Left colon (tissue), 2 donors: ENCODE measurements at regions not wholly inside any gene's neighbourhood (a gene's known extent, or its start where the extent isn't known, plus 50 kb on each side); places are given as distances from the start of the nearest gene placed in this dataset.
"Not testable (repeated sequence)": the region's sequence is repeated elsewhere in the genome, so short reads cannot be mapped to it uniquely, and the experiment has no call there.

ENCODE experiments used
- ATAC-seq: fragments of 200-7000 bp; cut with Tn5 transposase; one replicate; pipeline ENCODE4 v1.9.1; 2020; ENCODE audit warnings: mild to moderate bottlenecking, moderate library complexity
- DNase-seq, 2 donors: peaks; one replicate each; pipeline ENCODE4 v3.0.0-alpha.2; 2020
- intact Hi-C, 2 donors: fragments of 100-400 bp; cut with DNase I in 1 of 2; cut with micrococcal nuclease in 1 of 2; formaldehyde crosslinking; loops; one replicate each; pipeline versions ENCODE4 v1.11.2 to v1.14.0; 2022; cut with DNase I, micrococcal nuclease
- donor health status: DM: no; HTN: no; CAD: no.
- donor health status: DM: yes; HTN: yes; CAD: no.

DNA sequence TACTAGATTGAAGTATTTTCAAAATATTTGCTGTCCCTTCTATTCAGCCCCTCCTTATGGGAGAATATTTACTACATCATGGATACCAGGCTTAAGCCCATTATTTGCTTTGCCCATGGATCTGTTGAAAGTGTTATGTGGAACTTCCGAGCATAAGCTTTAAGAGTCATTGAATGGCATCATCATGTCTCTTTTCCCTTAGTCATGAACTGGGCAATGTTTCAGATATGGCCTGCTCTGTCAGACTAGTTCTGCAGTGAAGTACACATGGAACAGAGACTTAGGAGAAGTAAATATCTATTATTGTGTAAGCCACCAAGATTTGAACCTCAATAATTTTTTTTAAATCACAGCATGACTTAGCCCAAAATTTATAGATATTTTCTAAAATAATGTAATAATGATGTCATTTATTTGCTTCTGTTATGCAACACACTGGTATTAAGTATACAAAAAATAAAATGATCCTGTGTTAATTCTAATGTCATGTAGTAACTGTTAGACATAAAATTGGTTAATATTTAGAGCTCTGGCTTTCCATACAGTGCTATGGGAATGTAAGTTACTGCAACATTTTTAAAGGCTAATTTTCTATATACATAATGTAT lies 1097.3 kb downstream of the SLC16A7 start:
- DNase-seq = no peak
- intact Hi-C loops = no loop called here
- no peak for ATAC-seq

- intact Hi-C loops = no loop called here
- DNase-seq = no peak
- no peak for ATAC-seq
Measured at GRCh38 chr12:60704171-60704914, 1108.5 kb downstream of the SLC16A7 start.

DNA sequence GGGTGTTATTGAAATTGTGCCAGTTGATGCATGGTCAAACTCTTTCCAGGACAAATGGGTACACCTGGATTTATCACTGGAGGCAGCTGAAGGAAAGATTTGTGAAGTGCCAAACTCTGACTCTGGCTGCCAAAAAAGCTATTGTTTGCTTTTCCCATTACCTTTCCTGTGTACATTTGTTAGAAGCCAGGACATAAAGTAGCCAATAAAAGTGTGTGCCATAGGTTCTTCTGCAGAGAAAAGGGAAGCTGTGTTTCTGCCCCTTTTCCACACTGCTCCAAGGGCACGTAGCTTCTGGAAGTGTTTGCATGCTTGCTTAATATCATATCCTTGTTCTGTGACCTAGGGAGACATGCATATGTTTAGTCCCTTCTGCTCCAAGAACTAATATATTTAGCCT lies 1114.4 kb downstream of the SLC16A7 start:
- DNase-seq (no peak), ATAC-seq (no peak)
- intact Hi-C loops = no loop called here

DNA sequence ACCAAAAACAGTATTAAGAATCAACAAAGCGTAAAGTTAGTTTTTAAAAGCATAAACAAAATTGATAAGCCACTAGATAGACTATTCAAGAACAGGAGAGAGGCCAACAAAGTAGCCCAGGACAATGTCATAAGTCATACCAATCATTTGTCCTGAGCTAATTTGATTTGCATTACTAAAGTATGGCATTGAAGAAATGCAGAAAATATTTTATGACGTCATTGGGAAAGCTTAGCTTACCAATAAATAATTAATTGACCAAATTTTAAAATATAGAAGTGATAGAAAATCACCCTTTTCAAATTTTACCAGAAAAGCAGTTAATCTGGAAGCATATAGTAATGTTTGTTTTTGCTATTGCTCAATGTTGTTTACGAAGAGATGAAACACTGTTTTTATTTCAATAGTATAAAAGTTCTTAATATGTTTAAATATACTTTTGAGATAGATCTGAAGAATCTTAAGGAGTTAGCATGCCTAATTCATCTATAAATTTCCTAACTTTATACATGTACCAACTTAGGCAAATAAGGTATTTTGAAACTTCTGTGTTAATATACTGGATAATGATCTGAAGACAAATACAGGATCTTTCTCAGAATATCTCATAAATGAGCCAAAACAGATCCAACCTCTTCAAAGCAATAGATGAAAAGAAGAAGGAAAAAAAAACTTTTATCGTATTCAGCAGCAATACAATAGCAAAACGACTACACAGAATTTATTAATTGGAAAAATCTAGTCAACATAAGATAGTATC lies 1118.5 kb downstream of the SLC16A7 start:
- intact Hi-C loops = no loop called here

DNA sequence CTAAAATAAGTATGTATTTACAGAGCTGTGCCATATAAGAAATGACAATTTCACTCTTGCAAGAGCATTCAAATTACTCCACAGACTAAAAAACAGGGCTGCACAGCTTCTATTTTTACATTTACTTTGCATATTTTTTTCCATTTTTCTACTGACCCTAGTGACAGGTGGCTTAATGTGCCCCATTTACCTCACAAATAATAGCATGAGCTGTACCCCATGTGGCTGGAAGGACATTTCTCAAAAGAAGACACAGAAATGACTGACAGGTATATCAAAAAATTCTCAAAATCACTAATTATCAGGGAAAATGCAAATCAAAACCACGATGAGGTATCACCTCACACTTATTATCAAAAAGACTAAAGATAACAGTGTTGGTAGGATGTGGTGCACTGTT lies 1128.6 kb downstream of the SLC16A7 start:
- DNase-seq (no peak), ATAC-seq (no peak)
- intact Hi-C loops = no loop called here

More for the DNA sequence above, 1118.5 kb downstream of the SLC16A7 start:
- DNase-seq = no peak
- ATAC-seq = no peak

DNA sequence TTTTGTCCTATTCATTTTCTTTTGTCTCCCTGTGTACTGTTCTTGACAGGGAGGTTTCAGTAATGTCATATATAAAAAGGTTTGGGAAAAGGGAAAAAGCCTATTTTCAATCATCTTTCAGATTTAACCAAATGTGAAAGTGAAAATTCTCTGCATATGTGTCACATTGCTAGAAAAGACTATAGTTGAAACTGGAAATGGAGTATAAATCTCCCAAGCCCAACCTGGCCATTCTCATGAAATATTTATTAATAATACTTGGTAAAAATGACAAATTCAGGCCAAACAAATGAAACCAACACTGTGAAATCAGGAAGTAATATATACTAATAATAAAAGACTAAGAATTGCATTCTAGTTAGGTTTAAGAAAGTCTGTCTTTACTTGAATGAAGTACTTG lies 1129.2 kb downstream of the SLC16A7 start:
- ATAC-seq (no peak), DNase-seq (no peak)
- intact Hi-C loops = no loop called here

- no peak for DNase-seq
- intact Hi-C loops = no loop called here
- no peak for ATAC-seq
Measured at GRCh38 chr12:60752589-60752988, 1156.8 kb downstream of the SLC16A7 start.

- DNase-seq (no peak), ATAC-seq (no peak)
- intact Hi-C loops = no loop called here
Measured at GRCh38 chr12:60758224-60758623, 1162.4 kb downstream of the SLC16A7 start.

DNA sequence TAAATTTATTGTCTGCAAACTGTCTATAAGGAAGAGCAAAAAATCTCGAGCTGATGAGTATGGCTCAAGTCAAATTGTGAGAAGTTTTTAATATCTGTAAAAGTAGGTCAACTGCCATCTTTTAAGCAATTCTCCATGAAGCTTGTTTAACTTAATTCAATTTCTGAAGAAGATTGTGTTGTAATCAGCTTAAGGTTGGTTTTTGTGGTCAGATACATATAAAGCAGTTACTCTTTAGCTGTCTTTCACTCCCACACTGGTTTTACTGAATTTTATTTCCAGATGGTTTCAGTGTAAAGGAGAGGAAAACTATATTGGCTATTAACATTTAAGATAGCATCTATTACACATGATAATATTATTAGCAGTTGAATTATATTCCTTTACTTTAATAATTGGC lies 1165.1 kb downstream of the SLC16A7 start:
- no peak for DNase-seq
- no peak for ATAC-seq
- intact Hi-C loops = no loop called here

- ATAC-seq = not testable (repeated sequence)
Measured at GRCh38 chr12:60801166-60801565, 1205.3 kb downstream of the SLC16A7 start.

GRCh38 chr12:60803147-60803546 lies 1207.3 kb downstream of the SLC16A7 start:
- no peak for DNase-seq
- intact Hi-C loops = no loop called here
- no peak for ATAC-seq

More at GRCh38 chr12:60801166-60801565, 1205.3 kb downstream of the SLC16A7 start:
- DNase-seq, intact Hi-C loops: not testable (repeated sequence)

DNA sequence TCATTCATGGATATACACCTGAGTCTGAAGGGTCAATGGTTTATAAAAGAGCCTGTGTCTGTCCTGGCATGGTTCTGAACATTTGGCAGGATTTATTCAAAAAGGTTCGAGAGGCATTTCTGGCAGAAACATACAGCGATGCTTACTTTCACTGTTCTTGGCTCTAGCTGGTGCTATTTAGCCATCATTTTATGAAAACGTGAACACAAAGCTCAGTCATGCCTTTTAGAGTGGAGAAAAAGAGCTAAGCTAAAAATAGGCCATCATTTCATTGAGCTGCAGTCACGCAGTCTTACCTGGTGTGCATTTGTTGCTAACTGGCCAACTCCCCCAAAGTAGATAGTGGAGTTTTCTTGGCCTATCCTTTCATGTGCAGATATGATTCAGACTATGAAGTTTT lies 1209.5 kb downstream of the SLC16A7 start:
- no peak for DNase-seq
- no peak for ATAC-seq
- intact Hi-C loops = no loop called here

GRCh38 chr12:60819794-60820193 lies 1224.0 kb downstream of the SLC16A7 start:
- no peak for ATAC-seq
- intact Hi-C loops = no loop called here
- DNase-seq = no peak

- DNase-seq (no peak), ATAC-seq (no peak)
- intact Hi-C loops = no loop called here
Measured at GRCh38 chr12:60822580-60822979, 1226.8 kb downstream of the SLC16A7 start.

DNA sequence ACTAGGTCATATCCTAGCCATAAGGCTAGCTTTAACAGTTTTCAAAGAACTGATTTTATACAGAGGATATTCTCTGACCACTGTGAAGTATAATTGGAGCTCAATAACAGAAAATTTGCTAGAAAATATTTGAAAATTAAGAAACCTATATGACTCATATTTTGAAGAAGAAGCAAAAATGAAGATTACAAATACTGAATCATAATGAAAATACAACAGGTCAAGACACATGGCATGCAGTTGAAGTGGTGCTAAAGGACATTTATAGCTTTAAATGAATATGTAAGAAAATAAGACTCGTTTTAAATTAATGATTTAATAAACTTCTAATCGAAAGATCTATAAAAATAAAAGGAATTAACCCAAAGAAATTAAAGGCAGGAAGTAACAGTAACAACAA lies 1234.6 kb downstream of the SLC16A7 start:
- ATAC-seq = no peak
- intact Hi-C loops = no loop called here

GRCh38 chr12:60832290-60832689 lies 1236.5 kb downstream of the SLC16A7 start:
- DNase-seq = no peak
- no peak for ATAC-seq
- intact Hi-C loops = no loop called here

More for the DNA sequence above, 1234.6 kb downstream of the SLC16A7 start:
- no peak for DNase-seq

- no peak for ATAC-seq
Measured at GRCh38 chr12:60834372-60834771, 1238.5 kb downstream of the SLC16A7 start.

GRCh38 chr12:60834806-60835205 lies 1239.0 kb downstream of the SLC16A7 start:
- DNase-seq = no peak
- intact Hi-C loops = no loop called here
- ATAC-seq = no peak

More at GRCh38 chr12:60834372-60834771, 1238.5 kb downstream of the SLC16A7 start:
- DNase-seq = no peak
- intact Hi-C loops = no loop called here

DNA sequence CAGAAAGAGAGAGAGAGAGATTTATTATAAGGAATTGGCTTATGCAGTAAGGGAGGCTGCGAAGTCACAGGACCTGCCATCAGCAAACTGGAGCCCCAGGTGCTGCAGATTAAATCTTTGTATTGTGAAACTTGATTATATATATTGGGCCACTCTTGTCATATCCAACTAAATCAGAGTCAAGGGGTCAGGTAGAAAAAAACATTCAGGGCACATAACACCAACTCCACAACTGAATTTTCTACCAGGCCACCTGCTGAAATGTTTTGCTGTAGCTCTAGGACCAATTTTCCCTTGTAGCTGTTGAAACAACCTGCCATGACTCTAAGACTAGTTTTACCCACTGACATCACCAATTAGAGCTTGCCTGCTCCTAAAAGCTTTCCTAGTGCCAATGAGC lies 1240.8 kb downstream of the SLC16A7 start:
- intact Hi-C loops = no loop called here
- ATAC-seq (no peak), DNase-seq (no peak)

- no peak for ATAC-seq
- no peak for DNase-seq
- intact Hi-C loops = no loop called here
Measured at GRCh38 chr12:60842181-60842580, 1246.4 kb downstream of the SLC16A7 start.
